K562 (cell line): ENCODE measurements at regions not wholly inside any gene's neighbourhood (a gene's known extent, or its start where the extent isn't known, plus 50 kb on each side); places are given as distances from the start of the nearest gene placed in this dataset.

Experiments
- ATAC-seq: fragments of 200-7000 bp; cut with Tn5 transposase; 3 replicates; pipeline ENCODE4 v1.9.1; 2020; ENCODE audit warnings: moderate library complexity
- BruUV-seq: library from RNA; stranded (reverse); fragments of 400-500 nt; replicated peaks from 2 replicates; lab custom pipeline; 2021; lab: Mats Ljungman, UMichigan
- CTCF ChIA-PET: fragments of 300-600 bp; formaldehyde crosslinking; extraction: SDS; loops from one replicate; lab custom pipeline; 2021; ENCODE audit warnings: low intra/inter-chr PET ratio; lab: Yijun Ruan, JAX
- POLR2A ChIA-PET: fragments of 300-600, 350-650 bp; sonication (Branson Sonifier 250); formaldehyde crosslinking; extraction: SDS; loops from one replicate; lab custom pipeline; 2021; ENCODE audit warnings: antibody characterized with exemption, inconsistent platforms; lab: Yijun Ruan, JAX
- DNase-seq, 4 experiments: peaks; one replicate each; pipeline versions ENCODE4 v3.0.0 to v3.0.0-alpha.2; 2011 to 2018; ENCODE audit warnings: low spot score in 3 of 4, mixed read lengths in 3 of 4; ENCODE audit errors: extremely low read depth in 1 of 4
- FAIRE-seq: peaks from 2 replicates; lab custom pipeline; 2011; peaks lifted over from hg19 to GRCh38; lab: Jason Lieb, UNC
- H2AFZ ChIP-seq: 2 replicates; pipeline ENCODE4 v1.6.0; 2011; ENCODE audit warnings: low read depth, low read length, control low read depth, inconsistent platforms
- H3K27ac ChIP-seq: fragments of 200-600 bp; 3 replicates; pipeline ENCODE4 v1.8.0; 2011; ENCODE audit warnings: low read depth, mild to moderate bottlenecking, control low read depth, inconsistent platforms, low read length, moderate library complexity, mixed read lengths; ENCODE audit errors: extremely low read depth
- H3K27me3 ChIP-seq, 2 experiments: fragments of 300-600 bp in 1 of 2; 2 replicates in 1 of 2; 3 replicates in 1 of 2; pipeline versions ENCODE4 v1.6.0 to v1.8.0; 2011; ENCODE audit warnings: inconsistent platforms in 2 of 2, low read length in 2 of 2, mild to moderate bottlenecking in 1 of 2, mixed read lengths in 1 of 2, moderate library complexity in 1 of 2; ENCODE audit not compliant: control insufficient read depth in 2 of 2, insufficient read depth in 2 of 2
- H3K36me3 ChIP-seq: fragments of 300-600 bp; 3 replicates; pipeline ENCODE4 v1.8.0; 2011; ENCODE audit warnings: mild to moderate bottlenecking, low read length, inconsistent platforms; ENCODE audit not compliant: control insufficient read depth, insufficient read depth
- H3K4me1 ChIP-seq, 2 experiments: fragments of 200-600 bp in 1 of 2; replicated peaks in 1 of 2; 2 replicates in 1 of 2; 3 replicates in 1 of 2; pipeline versions ENCODE4 v1.5.1 to v1.8.0; 2011; ENCODE audit warnings: inconsistent platforms in 2 of 2, low read length in 2 of 2, mild to moderate bottlenecking in 1 of 2, mixed read lengths in 1 of 2, moderate library complexity in 1 of 2; ENCODE audit not compliant: control insufficient read depth in 2 of 2, insufficient read depth in 2 of 2
- H3K4me2 ChIP-seq: 2 replicates; pipeline ENCODE4 v1.6.1; 2011; ENCODE audit warnings: low read length, control low read depth, inconsistent platforms, mixed read lengths; ENCODE audit not compliant: insufficient read depth
- H3K4me3 ChIP-seq: fragments of 200-600 bp; sonication (generic), shearing (Covaris generic); 2 replicates; pipeline ENCODE4 v1.5.1; 2016; ENCODE audit warnings: control low read depth, inconsistent platforms
- H3K79me2 ChIP-seq: fragments of 200-600 bp; 3 replicates; pipeline ENCODE4 v1.8.0; 2011; ENCODE audit warnings: low read length, inconsistent platforms; ENCODE audit not compliant: control insufficient read depth, insufficient read depth
- H3K9ac ChIP-seq, 2 experiments: 2 replicates each; pipeline versions ENCODE4 v1.6.0 to v1.6.1; 2011; ENCODE audit warnings: low read depth in 2 of 2, low read length in 2 of 2, control low read depth in 1 of 2, inconsistent platforms in 1 of 2, mild to moderate bottlenecking in 1 of 2, mixed read lengths in 1 of 2; ENCODE audit not compliant: insufficient read depth in 1 of 2
- H3K9me1 ChIP-seq: one replicate; pipeline ENCODE4 v1.6.0; 2011; ENCODE audit warnings: inconsistent platforms, mild to moderate bottlenecking, low read length, moderate library complexity; ENCODE audit not compliant: control insufficient read depth, insufficient read depth
- H3K9me3 ChIP-seq: replicated peaks from 2 replicates; pipeline ENCODE4 v1.5.1; 2011; ENCODE audit warnings: low read depth, low read length, inconsistent platforms; ENCODE audit not compliant: control insufficient read depth, insufficient read depth
- H4K20me1 ChIP-seq: replicated peaks from 2 replicates; pipeline ENCODE4 v1.6.1; 2011; ENCODE audit warnings: low read length, inconsistent platforms, mixed read lengths; ENCODE audit not compliant: control insufficient read depth, insufficient read depth
- CUX1 ChIP-seq: fragments of 200-800 bp; sonication (Bioruptor generic); IDR thresholded peaks from 2 replicates; pipeline ENCODE4 v1.6.1; 2016; ENCODE audit warnings: missing genetic modification characterization, missing compliant biosample characterization
- DEAF1 ChIP-seq: fragments of 450-650 bp; formaldehyde crosslinking; IDR thresholded peaks from 2 replicates; pipeline ENCODE4 v1.4.0; 2020; ENCODE audit warnings: mild to moderate bottlenecking, moderate library complexity
- E2F5 ChIP-seq: sonication (generic); formaldehyde crosslinking; IDR thresholded peaks from 2 replicates; pipeline ENCODE4 v1.8.0; 2022; ENCODE audit warnings: mild to moderate bottlenecking, missing genetic modification reagents
- KLF1 ChIP-seq: fragments of 450-650 bp; IDR thresholded peaks from 2 replicates; pipeline ENCODE4 v1.6.1; 2016; ENCODE audit warnings: missing genetic modification characterization, missing compliant biosample characterization
- PTBP1 ChIP-seq: fragments of 200-400 bp; formaldehyde crosslinking; IDR thresholded peaks from 2 replicates; pipeline ENCODE4 v1.6.1; 2017; ENCODE audit warnings: low read depth, low read length
- RAD51 ChIP-seq: fragments of 450-650 bp; IDR thresholded peaks from 2 replicates; pipeline ENCODE4 v1.7.1; 2016; ENCODE audit warnings: low read depth, mild to moderate bottlenecking, borderline replicate concordance
- TAL1 ChIP-seq: fragments of 450-650 bp; IDR thresholded peaks from 2 replicates; pipeline ENCODE4 v1.6.1; 2016; ENCODE audit warnings: mild to moderate bottlenecking
- TGIF2 ChIP-seq: sonication (generic); formaldehyde crosslinking; IDR thresholded peaks from 2 replicates; pipeline ENCODE4 v1.8.1; 2022; ENCODE audit warnings: mild to moderate bottlenecking, missing genetic modification reagents, moderate library complexity
- ZC3H11A ChIP-seq: IDR thresholded peaks from 2 replicates; pipeline ENCODE4 v1.6.1; 2012; ENCODE audit warnings: low read depth, low read length, improper control_type of control experiment
- ZKSCAN3 ChIP-seq: fragments of 250-450 bp; sonication (Bioruptor Pico); IDR thresholded peaks from 2 replicates; pipeline ENCODE4 v1.4.0; 2020
- ZNF584 ChIP-seq: fragments of 200-800 bp; sonication (Bioruptor generic); IDR thresholded peaks from 2 replicates; pipeline ENCODE4 v1.6.1; 2016; ENCODE audit warnings: low read depth, mild to moderate bottlenecking, missing genetic modification characterization, missing compliant biosample characterization
- ZNF778 ChIP-seq: fragments of 450-650 bp; formaldehyde crosslinking; IDR thresholded peaks from 2 replicates; pipeline ENCODE4 v1.4.0; 2020; ENCODE audit warnings: mild to moderate bottlenecking, moderate library complexity
- WGBS: fragments of 100-300 bp; shearing (Covaris generic); methylation state at CpG from one replicate; pipeline ENCODE4 v1.1.6; 2016; ENCODE audit warnings: low coverage, mixed read lengths; ENCODE audit not compliant: insufficient coverage; ENCODE audit errors: missing lambda C conversion rate; 5-methylcytosine and 5-hydroxymethylcytosine counted together
- in situ Hi-C: fragments of 300-500 bp; cut with MboI; formaldehyde crosslinking; loops from 4 replicates; pipeline ENCODE4 v1.15.0; 2018; ENCODE audit warnings: inconsistent platforms, mixed read lengths
- intact Hi-C: fragments of 100-400 bp; cut with micrococcal nuclease; formaldehyde crosslinking; loops from 2 replicates; pipeline ENCODE4 v1.14.2; 2022

DNA sequence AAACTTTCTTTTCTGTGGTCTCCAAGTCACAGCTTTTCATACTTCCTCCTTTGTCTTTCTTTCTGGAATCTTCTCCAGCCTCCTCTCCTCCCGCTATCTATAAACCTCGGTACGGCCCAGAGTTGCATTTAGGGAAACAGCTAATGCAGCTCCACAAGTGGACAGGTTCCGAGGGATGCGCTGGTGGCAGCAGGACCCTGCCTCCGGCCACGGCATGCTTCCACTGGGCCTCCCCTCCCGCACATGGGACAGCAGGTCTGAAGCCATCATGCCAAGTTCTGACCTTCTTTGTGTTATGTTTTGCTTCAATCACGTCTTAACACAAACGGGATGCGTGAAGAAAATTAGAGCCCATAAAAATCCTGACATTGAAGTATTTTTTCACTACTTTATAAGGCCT, 136.9 kb downstream of the IRX2 start:
- in situ Hi-C loops = no loop called here
- CTCF ChIA-PET = no interaction called here

More for the DNA sequence above, 136.9 kb downstream of the IRX2 start:
- DNase-seq = no peak
- no peak for FAIRE-seq
- BruUV-seq = no TSS peak
- WGBS = 0% methylated on average over 11 of the region's 11 CpGs
- no peak for ATAC-seq
- Histone ChIP-seq H4K20me1 (0 out of 2 replicates have a peak, but pooled peaks cover under 1% of the 10 kb centered on the region), H3K27ac (no peak overlapping the region), H2AFZ (no peak overlapping the region), H3K27me3 (peaks cover 0 to 14% of the 10 kb centered on the region in 2 experiments; a peak in 2 of 5 replicates), H3K4me1 (no peaks in the 10 kb centered on the region), H3K4me3 (no peak overlapping the region), H3K9ac (no peak overlapping the region), H3K9me3 (no peaks in the 10 kb centered on the region), H3K4me2 (no peak overlapping the region), H3K79me2 (no peaks in the 10 kb centered on the region), H3K9me1 (no peaks in the 10 kb centered on the region), H3K36me3 (no peaks in the 10 kb centered on the region)
- POLR2A ChIA-PET = no interaction called here
- TF ChIP-seq KLF1 (no peak), PTBP1 (no peak), ZKSCAN3 (CRISPR knock-in tag) (no peak), E2F5 (CRISPR knock-in tag) (no peak), ZC3H11A (no peak), TGIF2 (no peak), ZNF584 (CRISPR knock-in tag) (no peak), TAL1 (no peak), DEAF1 (CRISPR knock-in tag) (no peak), CUX1 (CRISPR knock-in tag) (no peak), RAD51 (no peak), ZNF778 (CRISPR knock-in tag) (no peak)
- intact Hi-C loops = no loop called here
